ENCODE measurements at regions not wholly inside any gene's neighbourhood (a gene's known extent, or its start where the extent isn't known, plus 50 kb on each side); places are given as distances from the start of the nearest gene placed in this dataset.

DNA sequence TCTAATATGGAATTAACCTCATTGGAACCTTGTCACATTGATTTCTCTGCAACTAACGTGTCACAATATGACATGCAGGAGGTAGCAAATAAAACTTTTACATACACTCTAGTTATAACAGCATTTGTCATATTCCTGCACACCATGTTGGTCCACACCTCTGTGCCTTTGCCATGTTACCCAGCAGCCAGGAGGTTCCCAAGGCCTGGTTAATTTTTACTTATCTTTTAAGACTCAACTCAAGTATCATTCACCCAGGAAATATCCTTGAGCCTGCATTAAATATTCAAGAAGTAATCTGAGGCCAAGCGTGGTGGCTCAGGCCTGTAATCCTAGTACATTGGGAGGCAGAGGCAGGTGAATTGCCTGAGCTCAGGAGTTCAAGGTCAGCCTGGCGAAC is 447.2 kb upstream of the NR5A2 start:
- TF ChIP-seq SRSF1 (optimal IDR thresholded peaks at IDR 0.05; ENCODE audit: low read depth, low read length): no peak
- TF ChIP-seq NR1H2 (CRISPR knock-in tag; IDR thresholded peaks at IDR 0.05; ENCODE audit: borderline replicate concordance, low read depth): no peak
- TF ChIP-seq TGIF2 (CRISPR knock-in tag; IDR thresholded peaks at IDR 0.05): no peak
- no peak for TF ChIP-seq ZFP36L2 (CRISPR knock-in tag; IDR thresholded peaks at IDR 0.05)
- TF ChIP-seq ZFP37 (CRISPR knock-in tag; IDR thresholded peaks at IDR 0.05; ENCODE audit: borderline replicate concordance): no peak
- no peak for TF ChIP-seq POLR2A (IDR thresholded peaks at IDR 0.05; ENCODE audit: insufficient read depth in 1 of 2, low read depth in 2 of 2, low read length in 2 of 2)
- TF ChIP-seq ZBTB8A (CRISPR knock-in tag; IDR thresholded peaks at IDR 0.05; ENCODE audit: borderline replicate concordance, low read depth): no peak
- no peak for TF ChIP-seq CTCF (CRISPR knock-in tag; IDR thresholded peaks at IDR 0.05)
- TF ChIP-seq REST (IDR thresholded peaks at IDR 0.05; ENCODE audit: borderline replicate concordance in 1 of 2, low read depth in 1 of 2, low read length in 2 of 2): no peak
- TF ChIP-seq ZNF776 (CRISPR knock-in tag; IDR thresholded peaks at IDR 0.05): no peak
- no peak for TF ChIP-seq MAFF (IDR thresholded peaks at IDR 0.05; ENCODE audit: low read depth, low read length)
- TF ChIP-seq TBX2 (CRISPR knock-in tag; IDR thresholded peaks at IDR 0.05; ENCODE audit: borderline replicate concordance): no peak
